IMR-90 (cell line): ENCODE measurements at regions not wholly inside any gene's neighbourhood (a gene's known extent, or its start where the extent isn't known, plus 50 kb on each side); places are given as distances from the start of the nearest gene placed in this dataset.

Experiments
- ATAC-seq: fragments of 200-7000 bp; cut with Tn5 transposase; 2 replicates; pipeline ENCODE4 v1.9.1; 2020; ENCODE audit warnings: low read depth, mild to moderate bottlenecking, moderate library complexity
- BruUV-seq: library from RNA; stranded (reverse); fragments of 400-500 nt; replicated peaks from 2 replicates; lab custom pipeline; 2021; lab: Mats Ljungman, UMichigan
- CTCF ChIA-PET: fragments of 300-600 bp; formaldehyde crosslinking; extraction: SDS; loops from one replicate; lab custom pipeline; 2021; ENCODE audit warnings: antibody characterized with exemption; lab: Yijun Ruan, JAX
- POLR2A ChIA-PET: fragments of 300-600 bp; sonication (Branson Sonifier 250); formaldehyde crosslinking; loops from one replicate; lab custom pipeline; 2022; ENCODE audit warnings: antibody characterized with exemption; ENCODE audit not compliant: unreplicated experiment; lab: Charles Lee
- DNase-seq: peaks from one replicate; pipeline ENCODE4 v3.0.0; 2013
- H2AFZ ChIP-seq: replicated peaks from 2 replicates; pipeline ENCODE3; 2013; ENCODE audit warnings: low read length, mild to moderate bottlenecking; ENCODE audit not compliant: poor library complexity
- H2AK5ac ChIP-seq: 2 replicates; pipeline ENCODE4 v1.6.1; 2013; ENCODE audit warnings: low read depth, low read length, inconsistent platforms
- H2AK9ac ChIP-seq: replicated peaks from 2 replicates; pipeline ENCODE3; 2013; ENCODE audit warnings: mild to moderate bottlenecking, low read depth, low read length, moderate library complexity; ENCODE audit not compliant: poor library complexity
- H2BK120ac ChIP-seq: 2 replicates; pipeline ENCODE4 v1.6.1; 2013; ENCODE audit warnings: low read depth, low read length, inconsistent platforms
- H2BK15ac ChIP-seq: 3 replicates; pipeline ENCODE4 v1.6.1; 2013; ENCODE audit warnings: low read depth, low read length, inconsistent platforms
- H2BK20ac ChIP-seq: 2 replicates; pipeline ENCODE4 v1.6.1; 2013; ENCODE audit warnings: low read depth, mild to moderate bottlenecking, inconsistent platforms, low read length, moderate library complexity
- H2BK5ac ChIP-seq: 2 replicates; pipeline ENCODE4 v1.6.1; 2013; ENCODE audit warnings: mild to moderate bottlenecking, low read depth, low read length, inconsistent platforms; ENCODE audit not compliant: poor library complexity, severe bottlenecking
- H3K14ac ChIP-seq: replicated peaks from 2 replicates; pipeline ENCODE4 v1.6.1; 2013; ENCODE audit warnings: low read depth, low read length, inconsistent platforms
- H3K18ac ChIP-seq: 2 replicates; pipeline ENCODE4 v1.6.1; 2013; ENCODE audit warnings: low read depth, low read length, control low read depth
- H3K23ac ChIP-seq: 2 replicates; pipeline ENCODE4 v1.6.1; 2013; ENCODE audit warnings: low read depth, low read length, inconsistent platforms
- H3K27ac ChIP-seq: 2 replicates; pipeline ENCODE4 v1.5.1; 2013; ENCODE audit warnings: mild to moderate bottlenecking, control low read depth, low read length; ENCODE audit not compliant: insufficient read depth
- H3K27me3 ChIP-seq: 2 replicates; pipeline ENCODE4 v1.6.1; 2013; ENCODE audit warnings: low read length; ENCODE audit not compliant: control insufficient read depth, insufficient read depth
- H3K36me3 ChIP-seq: 2 replicates; pipeline ENCODE4 v1.6.1; 2013; ENCODE audit warnings: low read length, mixed read lengths; ENCODE audit not compliant: control insufficient read depth, insufficient read depth
- H3K4ac ChIP-seq: 2 replicates; pipeline ENCODE4 v1.6.1; 2013; ENCODE audit warnings: low read depth, low read length, inconsistent platforms
- H3K4me1 ChIP-seq: 2 replicates; pipeline ENCODE4 v1.6.1; 2013; ENCODE audit warnings: low read length, mixed read lengths; ENCODE audit not compliant: control insufficient read depth, insufficient read depth
- H3K4me2 ChIP-seq: 2 replicates; pipeline ENCODE4 v1.6.1; 2013; ENCODE audit warnings: low read depth, mild to moderate bottlenecking, control low read depth, low read length, moderate library complexity
- H3K4me3 ChIP-seq: 2 replicates; pipeline ENCODE4 v1.5.1; 2013; ENCODE audit warnings: low read depth, mild to moderate bottlenecking, control low read depth, low read length, moderate library complexity; ENCODE audit not compliant: insufficient read depth
- H3K56ac ChIP-seq: 2 replicates; pipeline ENCODE4 v1.6.1; 2013; ENCODE audit warnings: low read length, inconsistent platforms; ENCODE audit not compliant: insufficient read depth; ENCODE audit errors: extremely low read depth
- H3K79me1 ChIP-seq, 2 experiments: 2 replicates each; pipeline ENCODE4 v1.6.1; 2013; ENCODE audit warnings: low read length in 2 of 2, inconsistent platforms in 1 of 2, low read depth in 1 of 2
- H3K9ac ChIP-seq: 2 replicates; pipeline ENCODE4 v1.6.1; 2013; ENCODE audit warnings: low read depth, low read length, control low read depth
- H3K9me1 ChIP-seq: 2 replicates; pipeline ENCODE4 v1.6.1; 2013; ENCODE audit warnings: low read length, inconsistent platforms; ENCODE audit not compliant: insufficient read depth
- H3K9me3 ChIP-seq: 2 replicates; pipeline ENCODE4 v1.6.1; 2013; ENCODE audit warnings: low read length; ENCODE audit not compliant: control insufficient read depth, insufficient read depth
- H4K20me1 ChIP-seq: 2 replicates; pipeline ENCODE4 v1.6.1; 2013; ENCODE audit warnings: low read length, inconsistent platforms; ENCODE audit not compliant: insufficient read depth
- H4K5ac ChIP-seq: 2 replicates; pipeline ENCODE4 v1.6.1; 2013; ENCODE audit warnings: mild to moderate bottlenecking, low read depth, low read length, control low read depth
- H4K8ac ChIP-seq, 2 experiments: 2 replicates each; pipeline ENCODE4 v1.6.1; 2013; ENCODE audit warnings: low read depth in 2 of 2, low read length in 2 of 2, control low read depth in 1 of 2, inconsistent platforms in 1 of 2
- H4K91ac ChIP-seq: 2 replicates; pipeline ENCODE4 v1.6.1; 2013; ENCODE audit warnings: low read depth, low read length, inconsistent platforms; ENCODE audit not compliant: insufficient read depth
- MAZ ChIP-seq: IDR thresholded peaks from 2 replicates; pipeline ENCODE4 v1.6.1; 2012; ENCODE audit warnings: low read depth, mild to moderate bottlenecking, low read length, improper control_type of control experiment, moderate library complexity, borderline replicate concordance
- WGBS, 2 experiments: methylation state at CpG; one replicate each; pipeline versions ENCODE4 v1.1.5 to v1.1.7; 2013; ENCODE audit warnings: missing lambda C conversion rate in 2 of 2; ENCODE audit not compliant: insufficient read length in 1 of 2; ENCODE audit errors: extremely low coverage in 2 of 2; 5-methylcytosine and 5-hydroxymethylcytosine counted together
- dilution Hi-C: fragments of 300-500 bp; cut with HindIII; formaldehyde crosslinking; loops from one replicate; pipeline ENCODE4 v1.14.3; 2018; ENCODE audit warnings: low sequenced_read_pairs; ENCODE audit not compliant: unreplicated experiment
- in situ Hi-C: fragments of 300-500 bp; cut with MboI; formaldehyde crosslinking; loops from 3 replicates; pipeline ENCODE4 v1.14.3; 2019; ENCODE audit warnings: low sequenced_read_pairs, inconsistent platforms, mixed read lengths
- intact Hi-C: fragments of 100-400 bp; cut with micrococcal nuclease; formaldehyde crosslinking; loops from 2 replicates; pipeline ENCODE4 v1.10.0; 2022

GRCh38 chr6:170107606-170108222 lies 183.2 kb downstream of the DLL1 start:
- Histone ChIP-seq H2BK5ac (no peak overlapping the region), H2BK15ac (no peak overlapping the region), H4K20me1 (no peaks in the 10 kb centered on the region), H2BK120ac (no peak overlapping the region), H3K36me3 (no peaks in the 10 kb centered on the region), H3K9ac (no peak overlapping the region), H4K91ac (no peak overlapping the region), H2AK9ac (no peak overlapping the region), H2AK5ac (no peak overlapping the region), H3K27ac (no peak overlapping the region), H3K23ac (no peak overlapping the region), H3K14ac (no peak overlapping the region), H3K4ac (no peak overlapping the region), H3K79me1 (no peaks in the 10 kb centered on the region), H3K4me2 (no peak overlapping the region), H4K8ac (no peak overlapping the region), H3K9me1 (no peaks in the 10 kb centered on the region), H3K4me3 (no peak overlapping the region), H3K4me1 (no peaks in the 10 kb centered on the region), H3K56ac (no peak overlapping the region), H4K5ac (no peak overlapping the region), H3K18ac (no peak overlapping the region), H2BK20ac (no peak overlapping the region), H3K9me3 (peaks cover 28% of the 10 kb centered on the region), H3K27me3 (no peaks in the 10 kb centered on the region), H2AFZ (no peak overlapping the region)
- TF ChIP-seq MAZ: no peak
- POLR2A ChIA-PET: no interaction called here
- intact Hi-C loops: no loop called here
- dilution Hi-C loops: no loop called here
- DNase-seq (no peak), ATAC-seq (no peak)
- in situ Hi-C loops: no loop called here
- BruUV-seq: no TSS peak
- CTCF ChIA-PET: no interaction called here
- 73% methylated on average over 3 of the region's 13 CpGs; no CpG with 5 or more reads in 1 of the 2 experiments for WGBS, 2 experiments
